NCI-H1694 (cell line): ENCODE measurements at regions not wholly inside any gene's neighbourhood (a gene's known extent, or its start where the extent isn't known, plus 50 kb on each side); places are given as distances from the start of the nearest gene placed in this dataset.
A peak's percentile ranks its signal among the peaks of the same experiment; 100 is the strongest.
"Not testable (repeated sequence)": the region's sequence is repeated elsewhere in the genome, so short reads cannot be mapped to it uniquely, and the experiment has no call there.

Experiments
- DNase-seq: peaks from one replicate; lab custom pipeline; 2025; lab: John Stamatoyannopoulos, UW

GRCh38 chr4:12053966-12054365, 625.3 kb upstream of the HS3ST1 start:
- DNase-seq, result no peak

- DNase-seq, result no peak
These were observed 624.9 kb upstream of the HS3ST1 start for GRCh38 chr4:12053556-12053955.

GRCh38 chr4:12050357-12050756, 621.7 kb upstream of the HS3ST1 start:
- DNase-seq, result no peak

GRCh38 chr4:12042818-12043217, 614.1 kb upstream of the HS3ST1 start:
- no peak for DNase-seq

GRCh38 chr4:12041828-12042227, 613.1 kb upstream of the HS3ST1 start:
- DNase-seq, result no peak

- DNase-seq, result no peak
These were observed 607.8 kb upstream of the HS3ST1 start for GRCh38 chr4:12036450-12036849.

GRCh38 chr4:12028258-12028657, 599.6 kb upstream of the HS3ST1 start:
- DNase-seq, result no peak

GRCh38 chr4:12022409-12022808, 593.7 kb upstream of the HS3ST1 start:
- no peak for DNase-seq

GRCh38 chr4:12016729-12017128, 588.0 kb upstream of the HS3ST1 start:
- no peak for DNase-seq

GRCh38 chr4:12005471-12005870, 576.8 kb upstream of the HS3ST1 start:
- DNase-seq, result no peak

GRCh38 chr4:11996581-11996980, 567.9 kb upstream of the HS3ST1 start:
- not testable (repeated sequence) for DNase-seq

GRCh38 chr4:11976726-11977263, 548.1 kb upstream of the HS3ST1 start:
- DNase-seq, result no peak

- DNase-seq, result no peak
These were observed 544.6 kb upstream of the HS3ST1 start for GRCh38 chr4:11973270-11973669.

- no peak for DNase-seq
These were observed 542.1 kb upstream of the HS3ST1 start for GRCh38 chr4:11970754-11971153.

GRCh38 chr4:11966782-11967181, 538.1 kb upstream of the HS3ST1 start:
- DNase-seq, result no peak

- peak; percentile 19 for DNase-seq
These were observed 525.4 kb upstream of the HS3ST1 start for GRCh38 chr4:11954093-11954492.

- DNase-seq, result no peak
These were observed 520.7 kb upstream of the HS3ST1 start for GRCh38 chr4:11949355-11949754.

- DNase-seq, result not testable (repeated sequence)
These were observed 518.9 kb upstream of the HS3ST1 start for GRCh38 chr4:11947629-11948028.

GRCh38 chr4:11937941-11938340, 509.2 kb upstream of the HS3ST1 start:
- DNase-seq, result no peak

- DNase-seq, result no peak
These were observed 502.6 kb upstream of the HS3ST1 start for GRCh38 chr4:11931266-11931820.

- no peak for DNase-seq
These were observed 500.4 kb upstream of the HS3ST1 start for GRCh38 chr4:11929080-11929479.

GRCh38 chr4:11919316-11919715, 490.6 kb upstream of the HS3ST1 start:
- no peak for DNase-seq

GRCh38 chr4:11914406-11914805, 485.7 kb upstream of the HS3ST1 start:
- no peak for DNase-seq

- DNase-seq, result no peak
These were observed 484.2 kb upstream of the HS3ST1 start for GRCh38 chr4:11912886-11913285.
